ENCODE measurements at regions not wholly inside any gene's neighbourhood (a gene's known extent, or its start where the extent isn't known, plus 50 kb on each side); places are given as distances from the start of the nearest gene placed in this dataset.

GRCh38 chr6:11296449-11297375, 64.2 kb upstream of the NEDD9 start:
- DNase-seq (ENCODE audit: low spot score): no peak

GRCh38 chr6:11295969-11296368, 63.5 kb upstream of the NEDD9 start:
- DNase-seq (ENCODE audit: low spot score): no peak

- DNase-seq (ENCODE audit: low spot score): no peak
Observed at GRCh38 chr6:11294228-11294627, 61.8 kb upstream of the NEDD9 start.

DNA sequence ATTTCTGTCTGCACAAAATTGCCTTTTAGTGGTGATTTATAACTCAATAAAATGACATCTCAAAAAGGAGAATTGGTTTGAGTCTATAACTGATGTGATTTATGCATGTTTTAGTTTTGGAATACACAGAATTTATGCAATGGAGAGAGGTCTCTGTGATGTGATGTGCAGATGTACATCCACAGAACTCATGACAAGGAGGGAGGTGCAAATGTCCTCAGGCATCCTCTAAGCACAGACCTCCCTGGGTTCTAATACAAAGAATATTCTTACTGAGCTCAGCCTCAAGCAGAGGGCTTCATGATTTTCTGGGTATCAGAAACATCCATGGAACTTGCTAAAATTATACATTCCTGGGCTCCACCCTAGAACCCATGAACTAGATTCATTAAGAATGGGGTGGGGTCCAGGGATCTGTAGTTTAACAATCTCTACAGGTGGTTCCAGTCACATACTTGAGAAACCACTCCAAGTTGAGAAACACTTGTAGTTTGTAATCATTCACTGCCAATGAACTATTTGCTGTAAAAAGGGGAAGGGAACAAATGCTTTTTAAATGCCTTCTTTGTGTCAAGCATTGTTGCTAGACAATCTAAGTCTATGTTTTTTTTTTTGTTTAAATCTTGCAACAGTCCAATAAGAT, 60.2 kb upstream of the NEDD9 start:
- DNase-seq (ENCODE audit: low spot score): no peak

- DNase-seq (ENCODE audit: low spot score): no peak
Observed at GRCh38 chr6:11292091-11292490, 59.6 kb upstream of the NEDD9 start.

GRCh38 chr6:11291582-11291981, 59.1 kb upstream of the NEDD9 start:
- no peak for DNase-seq (ENCODE audit: low spot score)

DNA sequence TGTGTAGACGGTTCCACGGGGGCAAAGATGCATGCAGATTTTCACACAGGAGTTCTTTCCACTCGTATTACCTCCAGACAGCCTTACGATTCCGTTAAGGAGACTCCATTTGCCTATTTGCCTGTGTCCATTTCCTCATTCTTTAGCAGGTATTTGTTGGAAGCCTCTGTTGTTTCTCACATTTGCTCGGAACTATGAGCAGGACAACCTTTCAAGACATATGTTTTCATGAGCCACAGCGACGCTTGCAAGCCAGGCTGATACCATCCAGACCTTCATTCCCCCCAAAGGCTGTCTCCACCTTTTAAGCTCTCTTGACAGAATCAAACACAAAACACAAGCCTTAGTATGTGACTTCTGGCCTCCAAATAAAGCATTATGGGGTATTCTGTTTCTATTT, 57.6 kb upstream of the NEDD9 start:
- DNase-seq (ENCODE audit: low spot score): no peak

DNA sequence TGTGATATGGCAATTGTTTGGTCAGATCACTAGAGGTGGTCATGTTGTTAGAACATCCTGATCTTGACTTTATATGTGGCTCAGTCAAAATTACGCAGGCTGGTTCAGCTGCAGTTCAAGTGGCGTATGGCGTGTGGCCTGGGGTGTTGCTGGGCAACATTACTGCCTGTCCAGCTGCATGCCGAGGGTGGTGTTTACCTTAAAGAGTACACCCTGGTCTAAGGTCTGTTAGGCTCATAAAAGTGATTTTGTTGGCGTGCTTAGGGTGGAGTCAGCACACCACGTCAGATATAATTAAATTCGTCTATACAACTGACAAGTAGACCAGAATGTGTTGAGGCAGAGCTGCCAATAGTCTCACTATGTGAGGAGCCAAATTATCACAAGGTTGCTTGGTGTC, 55.6 kb upstream of the NEDD9 start:
- DNase-seq (ENCODE audit: low spot score): no peak

GRCh38 chr6:11284996-11285395, 52.5 kb upstream of the NEDD9 start:
- no peak for DNase-seq (ENCODE audit: low spot score)

DNA sequence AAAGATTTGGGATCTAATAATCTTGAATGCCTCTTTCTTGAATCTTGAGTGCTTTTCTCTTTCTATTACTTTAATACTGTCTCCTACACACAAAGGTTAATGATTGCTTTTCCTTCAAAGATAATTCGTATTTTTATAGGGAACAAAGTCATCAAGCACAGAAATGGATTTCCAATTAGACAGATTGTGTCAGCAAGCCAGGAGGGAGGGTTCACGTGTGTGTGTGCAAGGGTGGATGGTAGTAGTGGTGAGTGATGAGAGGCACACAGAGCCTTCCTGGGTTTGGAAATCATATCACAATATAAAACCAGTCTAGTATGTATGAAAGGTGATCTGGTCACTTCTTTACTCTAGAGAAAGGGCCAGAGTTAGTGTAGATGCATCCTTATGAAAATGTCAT, 51.2 kb upstream of the NEDD9 start:
- DNase-seq (ENCODE audit: low spot score): no peak

DNA sequence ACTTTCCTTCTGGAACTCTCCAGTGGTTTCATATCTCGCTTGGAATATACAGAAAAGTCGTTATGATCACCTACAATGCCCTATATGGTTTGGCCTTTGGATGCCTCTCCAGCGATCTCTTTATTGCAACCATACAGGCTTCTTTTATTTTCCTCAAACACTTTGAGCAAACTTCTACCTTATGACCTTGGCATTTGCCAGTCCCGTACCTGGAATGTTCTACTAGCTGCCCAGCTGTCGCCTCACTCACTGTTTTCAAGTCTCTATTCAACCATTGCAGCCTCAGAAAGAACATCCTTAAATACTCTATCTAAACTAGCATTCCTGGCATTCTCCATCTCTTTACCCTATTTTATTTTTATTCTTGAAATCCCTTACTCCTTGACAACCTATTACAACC, 50.4 kb upstream of the NEDD9 start:
- no peak for DNase-seq (ENCODE audit: low spot score)
